CD14-positive monocyte (primary cell): ENCODE measurements at regions not wholly inside any gene's neighbourhood (a gene's known extent, or its start where the extent isn't known, plus 50 kb on each side); places are given as distances from the start of the nearest gene placed in this dataset.
"Not testable (repeated sequence)": the region's sequence is repeated elsewhere in the genome, so short reads cannot be mapped to it uniquely, and the experiment has no call there.

Source experiments
- DNase-seq, 3 donors: peaks; one replicate each; pipeline ENCODE4 v3.0.0-alpha.2; 2011 to 2022
- H2AFZ ChIP-seq: 2 replicates; pipeline ENCODE4 v1.6.0; 2012; ENCODE audit warnings: mild to moderate bottlenecking, low read depth, low read length, inconsistent platforms; ENCODE audit not compliant: insufficient read depth, poor library complexity, severe bottlenecking
- H3K27ac ChIP-seq, 2 donors: 1 replicate in 1 of 2; 2 replicates in 1 of 2; pipeline ENCODE4 v1.5.1; 2012 to 2013; ENCODE audit warnings: low read length in 2 of 2, control low read depth in 1 of 2, inconsistent platforms in 1 of 2, low read depth in 1 of 2, mild to moderate bottlenecking in 1 of 2
- H3K27me3 ChIP-seq, 2 donors: one replicate each; pipeline versions ENCODE4 v1.6.0 to v1.6.1; 2011 to 2013; ENCODE audit warnings: low read length in 2 of 2; ENCODE audit not compliant: control insufficient read depth in 2 of 2, insufficient read depth in 2 of 2
- H3K36me3 ChIP-seq, 2 donors: replicated peaks in 1 of 2; 1 replicate in 1 of 2; 2 replicates in 1 of 2; pipeline versions ENCODE4 v1.5.1 to v1.6.1; 2012 to 2013; ENCODE audit warnings: low read length in 2 of 2, control low read depth in 1 of 2, inconsistent platforms in 1 of 2, mild to moderate bottlenecking in 1 of 2; ENCODE audit not compliant: insufficient read depth in 2 of 2, control insufficient read depth in 1 of 2
- H3K4me1 ChIP-seq, 2 donors: 1 replicate in 1 of 2; 2 replicates in 1 of 2; pipeline versions ENCODE4 v1.5.1 to v1.6.1; 2012 to 2013; ENCODE audit warnings: low read length in 2 of 2, control low read depth in 1 of 2, inconsistent platforms in 1 of 2, mild to moderate bottlenecking in 1 of 2, moderate library complexity in 1 of 2; ENCODE audit not compliant: insufficient read depth in 2 of 2, control insufficient read depth in 1 of 2
- H3K4me2 ChIP-seq: replicated peaks from 2 replicates; pipeline ENCODE3; 2012; ENCODE audit warnings: low read length, moderate library complexity, mild to moderate bottlenecking; ENCODE audit not compliant: poor library complexity, severe bottlenecking; ENCODE audit errors: extremely low read depth
- H3K4me3 ChIP-seq, 3 experiments: fragments of 200-600 bp in 1 of 3; sonication (generic) in 1 of 3; replicated peaks in 1 of 3; 1 replicate in 2 of 3; 2 replicates in 1 of 3; pipeline ENCODE4 v1.5.1; 2011 to 2013; ENCODE audit warnings: low read length in 3 of 3, mild to moderate bottlenecking in 3 of 3, control low read depth in 2 of 3, low read depth in 2 of 3, inconsistent platforms in 1 of 3, moderate library complexity in 1 of 3
- H3K79me2 ChIP-seq: 2 replicates; pipeline ENCODE4 v1.6.0; 2012; ENCODE audit warnings: mild to moderate bottlenecking, control low read depth, inconsistent platforms, low read length, moderate library complexity; ENCODE audit not compliant: insufficient read depth
- H3K9ac ChIP-seq: 2 replicates; pipeline ENCODE4 v1.6.0; 2017; ENCODE audit warnings: low read length, mild to moderate bottlenecking; ENCODE audit not compliant: insufficient read depth, poor library complexity, severe bottlenecking
- H3K9me3 ChIP-seq, 2 donors: replicated peaks in 1 of 2; 1 replicate in 1 of 2; 2 replicates in 1 of 2; pipeline versions ENCODE4 v1.5.1 to v1.6.1; 2012 to 2013; ENCODE audit warnings: low read length in 2 of 2, control low read depth in 1 of 2; ENCODE audit not compliant: control insufficient read depth in 1 of 2, insufficient read depth in 1 of 2
- H4K20me1 ChIP-seq: 2 replicates; pipeline ENCODE4 v1.6.0; 2012; ENCODE audit warnings: mild to moderate bottlenecking, low read length, control low read depth, moderate library complexity; ENCODE audit not compliant: insufficient read depth
- H3K27ac Mint-ChIP-seq, 7 donors: one replicate each; pipeline ENCODE4 v1.8.0; 2020; ENCODE audit warnings: mild to moderate bottlenecking in 7 of 7, mixed read lengths in 7 of 7, moderate library complexity in 6 of 7, inconsistent platforms in 2 of 7
- H3K27me3 Mint-ChIP-seq, 3 donors: one replicate each; pipeline ENCODE4 v1.8.0; 2021 to 2022; ENCODE audit warnings: low read depth in 3 of 3, mild to moderate bottlenecking in 3 of 3, mixed read lengths in 3 of 3, moderate library complexity in 3 of 3, inconsistent platforms in 1 of 3
- H3K36me3 Mint-ChIP-seq, 2 donors: one replicate each; pipeline ENCODE4 v1.8.0; 2020; ENCODE audit warnings: mixed read lengths in 2 of 2, inconsistent platforms in 1 of 2, mild to moderate bottlenecking in 1 of 2
- H3K4me1 Mint-ChIP-seq: one replicate; pipeline ENCODE4 v1.8.0; 2020; ENCODE audit warnings: mild to moderate bottlenecking, mixed read lengths
- H3K4me3 Mint-ChIP-seq, 2 donors: one replicate each; pipeline ENCODE4 v1.8.0; 2020; ENCODE audit warnings: mild to moderate bottlenecking in 2 of 2, mixed read lengths in 2 of 2, moderate library complexity in 1 of 2
- H3K9me3 Mint-ChIP-seq, 7 donors: one replicate each; pipeline ENCODE4 v1.8.0; 2020 to 2022; ENCODE audit warnings: mixed read lengths in 7 of 7, mild to moderate bottlenecking in 6 of 7, moderate library complexity in 6 of 7, inconsistent platforms in 2 of 7
- CTCF ChIP-seq: fragments of 200-600 bp; IDR thresholded peaks from one replicate; pipeline ENCODE4 v1.8.0; 2022; ENCODE audit warnings: antibody characterized with exemption, mild to moderate bottlenecking
- WGBS: methylation state at CpG from one replicate; pipeline ENCODE4 v1.1.5; 2013; ENCODE audit warnings: missing lambda C conversion rate; ENCODE audit not compliant: insufficient coverage; 5-methylcytosine and 5-hydroxymethylcytosine counted together
- intact Hi-C, 2 donors: fragments of 100-400 bp; cut with micrococcal nuclease; formaldehyde crosslinking; loops; one replicate each; pipeline versions ENCODE4 v1.15.0 to v1.15.1; 2023

- TF ChIP-seq CTCF: no peak
- H3K4me1 ChIP-seq: no peaks in the 10 kb centered on the region
- H3K9me3 ChIP-seq: peaks cover 0 to 2% of the 10 kb centered on the region in 2 donors
- H4K20me1 ChIP-seq: no peaks in the 10 kb centered on the region
- no peaks in the 10 kb centered on the region for H3K4me1 Mint-ChIP-seq
- no peak for DNase-seq
- H3K36me3 Mint-ChIP-seq: no peaks in the 10 kb centered on the region
- no peaks in the 10 kb centered on the region for H3K79me2 ChIP-seq
- intact Hi-C loops: no loop called here
- no peak overlapping the region for H3K9ac ChIP-seq
- WGBS: no CpG with 5 or more reads among the region's 1 CpG
- H3K4me3 Mint-ChIP-seq: no peak overlapping the region
- H3K27ac ChIP-seq: no peak overlapping the region
- H3K9me3 Mint-ChIP-seq: peaks cover 2 to 20% (median 8%) of the 10 kb centered on the region in 7 donors
- no peak overlapping the region for H3K4me2 ChIP-seq
- H3K27ac Mint-ChIP-seq: no peak overlapping the region
- no peaks in the 10 kb centered on the region for H3K27me3 ChIP-seq
- H3K4me3 ChIP-seq: no peak overlapping the region
- H3K27me3 Mint-ChIP-seq: peaks cover 0 to 2% (median 0%) of the 10 kb centered on the region in 3 donors
- no peak overlapping the region for H2AFZ ChIP-seq
- no peaks in the 10 kb centered on the region for H3K36me3 ChIP-seq
These were observed 94.6 kb upstream of the MEGF10 start for GRCh38 chr5:127196042-127196441.

- H3K79me2 ChIP-seq, H3K4me1 ChIP-seq, H3K9me3 ChIP-seq, H3K9ac ChIP-seq, H2AFZ ChIP-seq, H4K20me1 ChIP-seq, H3K4me1 Mint-ChIP-seq, H3K36me3 ChIP-seq, H3K27ac Mint-ChIP-seq, H3K36me3 Mint-ChIP-seq, H3K4me3 ChIP-seq, DNase-seq, intact Hi-C loops, H3K4me3 Mint-ChIP-seq, H3K27me3 Mint-ChIP-seq, H3K27me3 ChIP-seq, H3K27ac ChIP-seq, H3K4me2 ChIP-seq: not testable (repeated sequence)
- 75% methylated on average over 4 of the region's 4 CpGs for WGBS
- peaks cover 2 to 20% (median 9%) of the 10 kb centered on the region in 7 donors for H3K9me3 Mint-ChIP-seq
These were observed 93.0 kb upstream of the MEGF10 start for GRCh38 chr5:127197402-127198167.

- Mint-ChIP-seq H3K27me3 (peaks cover 2 to 12% (median 7%) of the 10 kb centered on the region in 3 donors), H3K9me3 (peaks cover 2 to 20% (median 9%) of the 10 kb centered on the region in 7 donors), H3K4me3 (peak overlapping the region in 1 of 2 donors; percentile 8)
- H2AFZ ChIP-seq, H3K36me3 Mint-ChIP-seq, H4K20me1 ChIP-seq, H3K36me3 ChIP-seq, H3K27ac ChIP-seq, H3K4me3 ChIP-seq, H3K4me1 Mint-ChIP-seq, H3K79me2 ChIP-seq, intact Hi-C loops, DNase-seq, H3K4me1 ChIP-seq, H3K9me3 ChIP-seq, H3K27ac Mint-ChIP-seq, H3K9ac ChIP-seq, H3K27me3 ChIP-seq, H3K4me2 ChIP-seq: not testable (repeated sequence)
- WGBS: no CpG with 5 or more reads among the region's 4 CpGs
These were observed 87.9 kb upstream of the MEGF10 start for GRCh38 chr5:127202738-127203137.
